ENCODE measurements at regions not wholly inside any gene's neighbourhood (a gene's known extent, or its start where the extent isn't known, plus 50 kb on each side); places are given as distances from the start of the nearest gene placed in this dataset.

DNA sequence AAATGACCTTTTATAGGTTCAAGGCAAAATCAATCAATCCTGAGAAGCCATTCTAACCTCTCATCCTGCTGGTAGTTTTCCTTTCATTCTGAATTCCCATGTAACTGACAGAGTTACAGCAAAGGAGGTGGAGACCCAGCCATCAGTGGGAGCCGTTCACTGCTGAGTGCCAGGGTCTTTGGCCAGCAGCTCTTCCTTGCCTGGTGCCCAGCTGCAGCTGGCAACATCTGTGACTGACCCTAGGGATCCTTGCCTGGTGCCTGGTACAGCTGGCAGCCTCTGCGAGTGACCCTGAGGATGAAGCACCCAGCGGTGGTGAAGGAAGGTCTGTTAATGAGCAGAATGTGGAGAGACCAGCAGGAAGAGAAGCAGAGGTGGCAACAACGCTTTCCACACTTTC, 314.6 kb downstream of the THBS2 start:
- TF ChIP-seq POLR2AphosphoS5 (IDR thresholded peaks at IDR 0.05; ENCODE audit: low read depth, low read length) (no peak), POLR2A (IDR thresholded peaks at IDR 0.05; ENCODE audit: low read depth, low read length) (no peak), TAF1 (IDR thresholded peaks at IDR 0.05; ENCODE audit: borderline replicate concordance, low read depth, low read length) (no peak)

Data from GM12892 (cell line).